ENCODE measurements at regions not wholly inside any gene's neighbourhood (a gene's known extent, or its start where the extent isn't known, plus 50 kb on each side); places are given as distances from the start of the nearest gene placed in this dataset.
"Not testable (repeated sequence)": the region's sequence is repeated elsewhere in the genome, so short reads cannot be mapped to it uniquely, and the experiment has no call there.

GRCh38 chr5:82747986-82748385 is 329.2 kb downstream of the TMEM167A start:
- DNase-seq = no peak

DNA sequence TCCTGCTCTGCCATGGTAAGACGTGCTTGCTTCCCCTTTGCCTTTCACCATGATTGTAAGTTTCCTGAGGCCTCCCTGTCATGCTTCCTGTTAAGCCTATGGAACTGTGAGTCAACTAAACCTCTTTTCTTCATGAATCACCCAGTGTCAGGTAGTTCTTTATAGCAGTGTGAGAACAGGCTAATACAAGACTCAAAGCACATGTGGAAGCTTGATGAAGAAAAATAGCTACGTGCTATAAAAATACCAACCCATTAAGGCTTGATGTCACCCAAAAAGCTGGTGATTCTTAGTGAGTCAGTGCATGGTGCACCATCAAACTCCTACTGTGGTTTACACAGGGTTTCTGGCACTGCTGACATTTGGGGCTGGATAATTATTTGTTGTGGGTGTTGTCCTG is 332.2 kb downstream of the TMEM167A start:
- DNase-seq = no peak

- no peak for DNase-seq
Observed at GRCh38 chr5:82738681-82739269, 338.4 kb downstream of the TMEM167A start.

DNA sequence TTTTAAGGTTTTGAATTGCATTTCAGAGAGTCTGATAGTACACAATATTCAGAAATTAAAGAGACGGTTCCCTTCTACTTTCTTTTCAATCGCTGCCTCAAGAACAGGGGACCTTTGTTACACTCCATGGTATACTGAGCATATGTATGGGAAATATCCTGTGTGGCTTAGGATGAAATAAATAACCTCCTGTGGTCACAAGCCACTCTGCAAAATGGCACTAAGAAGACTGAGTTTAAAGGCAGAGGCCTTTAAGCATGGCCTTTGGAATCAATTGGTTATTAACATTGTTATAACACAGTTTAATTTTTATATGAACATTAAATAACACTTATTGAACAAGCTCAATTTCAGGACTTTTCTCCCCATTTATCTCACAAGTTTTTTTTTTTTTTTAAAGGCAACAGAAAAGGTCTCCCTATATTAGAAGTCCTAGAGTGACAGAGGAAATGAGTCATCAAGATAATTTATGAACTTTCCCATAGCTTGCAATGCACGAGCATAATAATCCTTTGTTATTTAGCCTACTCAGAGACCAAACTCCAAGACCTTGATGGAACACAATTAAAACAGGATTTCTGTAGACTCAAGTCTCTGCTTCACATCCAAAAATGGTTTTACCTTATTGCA is 341.9 kb downstream of the TMEM167A start:
- DNase-seq = peak; percentile 39

DNA sequence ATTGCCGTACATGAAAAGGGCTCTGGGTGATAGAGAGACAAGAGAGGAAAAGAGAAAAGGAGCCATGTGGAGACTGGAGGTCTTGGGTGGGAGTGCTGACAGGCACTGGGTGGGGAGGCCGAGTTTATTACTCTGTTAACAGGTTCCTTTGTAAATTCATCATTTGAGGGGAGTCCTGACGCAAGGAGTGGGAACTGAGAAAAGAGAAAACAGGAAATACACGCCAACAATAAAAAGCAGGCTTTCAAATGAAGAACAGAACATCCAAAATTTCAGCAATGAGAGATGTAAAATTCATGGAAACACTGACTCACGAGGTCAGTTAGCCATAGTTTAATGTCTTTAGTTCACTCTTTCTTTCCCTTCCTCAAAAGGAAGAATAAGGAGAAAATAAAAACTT is 342.8 kb downstream of the TMEM167A start:
- no peak for DNase-seq

DNA sequence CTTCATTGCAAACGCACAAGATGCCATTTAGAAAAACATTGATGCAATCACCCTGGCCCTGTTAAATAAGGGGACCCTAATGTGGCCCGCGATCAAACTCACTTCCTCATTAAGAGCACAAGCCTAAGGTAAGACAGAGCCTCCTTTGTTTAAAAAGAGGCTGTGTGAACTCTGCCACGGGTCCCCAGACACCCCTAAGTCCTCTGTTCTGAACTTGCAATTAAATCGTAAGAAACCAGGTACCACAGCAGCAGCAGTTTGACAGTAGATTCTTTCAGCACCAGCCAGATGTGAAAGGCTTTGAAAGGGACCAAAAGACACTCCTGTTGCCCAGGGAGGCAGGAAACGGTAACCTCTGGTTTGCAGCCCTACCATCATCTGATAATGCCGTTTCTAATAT is 346.3 kb downstream of the TMEM167A start:
- DNase-seq = no peak

DNA sequence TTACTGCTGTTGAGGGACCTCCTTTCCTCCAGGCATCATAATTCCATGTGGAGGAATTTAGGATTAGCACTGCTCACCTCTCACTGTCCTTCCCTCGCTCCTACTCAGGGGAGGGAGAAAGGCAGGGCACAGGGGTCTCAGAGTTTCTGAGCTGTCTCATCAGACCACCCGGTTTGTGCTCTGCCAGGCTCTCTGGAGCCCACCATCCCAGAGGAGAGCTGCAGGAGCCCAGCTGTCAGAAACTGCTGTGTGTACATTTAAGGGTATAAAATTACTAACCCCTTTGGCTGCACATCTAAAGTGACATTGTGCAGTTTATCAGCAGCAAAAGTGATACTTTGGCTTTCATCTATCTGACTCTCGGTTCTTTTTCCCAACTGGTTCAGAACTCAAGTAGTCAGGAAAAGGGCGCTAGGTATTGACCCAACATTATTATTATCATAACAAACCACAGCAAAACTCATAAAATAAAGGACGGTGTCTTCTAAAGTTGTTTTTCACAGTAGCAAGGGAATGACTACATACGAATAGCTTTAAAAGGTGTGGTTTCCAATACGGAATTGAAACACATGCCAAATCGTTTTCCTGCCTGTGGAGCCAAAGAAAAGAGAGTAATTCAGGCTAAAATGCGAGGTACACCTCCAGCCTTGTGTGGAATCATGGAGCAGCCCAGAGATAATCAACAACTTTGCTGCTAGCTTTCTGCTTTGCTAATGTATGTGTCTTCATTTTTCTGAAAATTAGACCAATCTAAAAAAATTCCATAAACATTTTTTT is 348.1 kb downstream of the TMEM167A start:
- no peak for DNase-seq

DNA sequence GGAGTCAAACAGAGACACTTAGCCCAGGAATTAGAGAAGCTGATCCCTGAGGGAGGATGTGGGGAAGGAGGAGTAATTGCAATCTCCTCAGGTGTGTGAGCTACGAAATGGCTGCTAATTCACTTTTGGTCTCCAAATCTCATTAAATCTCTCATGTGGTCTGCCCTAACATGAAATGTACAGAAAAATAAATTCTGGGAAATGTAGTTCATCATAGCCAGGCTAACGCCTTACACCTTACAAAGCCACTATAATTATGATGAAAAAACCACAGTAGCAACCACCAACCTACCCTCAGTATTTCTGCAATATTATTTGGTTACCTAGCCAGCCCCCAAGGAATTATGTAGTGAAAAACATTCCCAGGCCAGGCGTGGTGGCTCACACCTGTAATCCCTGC is 354.0 kb downstream of the TMEM167A start:
- no peak for DNase-seq

DNA sequence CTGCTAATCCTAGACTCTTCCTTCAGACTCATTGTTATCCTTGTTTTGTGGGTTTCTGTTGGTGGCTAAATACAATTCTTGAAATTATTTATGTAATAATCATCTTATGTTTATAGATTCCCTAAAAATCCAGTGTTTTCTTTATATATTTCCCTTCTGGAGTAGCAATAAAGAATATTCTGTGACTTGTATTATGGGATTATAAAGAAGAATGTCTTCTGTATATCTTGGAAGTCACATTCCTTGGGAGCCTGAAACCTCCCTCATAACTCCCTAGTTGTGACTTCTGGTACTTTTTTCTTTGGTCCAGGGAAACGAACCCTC is 356.1 kb downstream of the TMEM167A start:
- peak; percentile 36 for DNase-seq

DNA sequence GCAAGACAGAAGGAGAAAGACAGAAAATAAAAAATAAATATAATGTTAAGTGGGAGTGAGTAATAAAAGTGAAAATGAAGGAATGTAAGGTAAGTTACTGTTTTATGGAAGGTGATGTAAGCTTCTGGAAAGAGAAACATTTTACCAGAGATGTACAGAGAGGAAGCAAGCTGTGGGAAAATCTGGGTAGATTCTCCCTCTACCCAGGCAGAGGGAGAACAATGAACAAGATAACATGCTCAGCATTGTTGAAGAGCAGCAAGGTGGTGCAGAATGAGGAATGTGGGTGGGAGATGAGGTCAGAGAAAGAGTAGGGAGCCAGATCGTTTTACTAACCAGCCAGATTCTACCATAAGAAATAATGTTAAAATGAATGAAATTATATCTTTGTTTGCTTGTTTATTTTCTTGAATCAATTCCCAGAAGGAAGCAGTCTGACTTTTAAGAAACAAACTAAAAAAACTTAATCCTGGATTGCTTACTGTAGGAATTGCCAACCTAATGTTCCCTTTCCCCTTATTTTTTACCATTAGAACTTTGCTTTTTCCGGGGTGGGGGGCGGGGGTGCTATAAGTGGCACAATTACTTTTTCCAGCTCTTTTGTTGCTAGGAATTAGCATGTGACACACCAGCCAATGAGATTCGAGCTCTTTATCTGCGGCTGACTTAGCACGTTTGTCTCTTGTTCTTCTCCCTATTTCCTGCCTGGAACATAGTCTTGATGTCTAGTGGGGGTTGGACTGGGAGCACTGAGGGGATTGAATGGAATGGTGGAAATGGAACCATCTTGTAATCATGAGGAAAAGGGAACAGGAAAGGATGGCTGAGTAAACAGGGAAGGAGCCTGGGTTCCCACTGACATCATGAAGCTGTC is 356.7 kb downstream of the TMEM167A start:
- peak; percentile 80 for DNase-seq

DNA sequence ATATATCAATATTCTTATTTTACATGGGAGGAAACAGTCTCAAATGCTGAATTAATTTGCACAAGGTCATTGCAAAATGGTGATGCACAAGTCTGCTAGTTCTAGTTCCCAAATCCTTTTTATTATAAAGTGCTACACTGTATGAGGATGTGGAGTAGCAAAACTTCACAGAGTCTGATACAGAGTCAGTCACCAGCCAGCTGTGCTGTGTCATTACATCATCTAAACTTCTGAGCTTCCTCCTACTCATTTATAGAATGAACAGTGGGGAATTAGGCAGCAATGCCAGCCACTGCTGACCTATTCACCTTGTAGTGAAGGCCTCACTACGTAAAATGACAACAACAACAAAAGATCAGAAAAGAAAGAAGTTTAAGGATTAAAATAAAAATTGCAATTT is 357.8 kb downstream of the TMEM167A start:
- peak; percentile 64 for DNase-seq

DNA sequence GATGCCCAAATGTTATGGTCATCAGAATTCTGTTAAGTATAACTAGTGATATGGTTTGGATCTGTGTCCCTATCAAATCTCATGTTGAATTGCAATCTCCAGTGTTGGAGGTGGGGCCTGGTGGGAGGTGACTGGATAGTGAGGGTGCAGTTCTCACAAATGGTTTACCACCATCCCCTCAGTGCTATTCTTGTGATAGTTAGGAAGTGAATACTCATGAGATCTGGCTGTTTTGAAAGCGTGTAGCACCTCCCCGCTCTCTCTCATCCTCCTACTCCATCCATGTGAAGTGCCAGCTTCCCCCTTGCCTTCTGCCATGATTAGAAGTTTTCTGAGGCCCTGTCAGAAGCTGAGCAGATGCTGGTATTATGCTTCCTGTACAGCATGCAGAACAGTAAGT is 359.5 kb downstream of the TMEM167A start:
- DNase-seq = no peak

GRCh38 chr5:82714732-82715131 is 362.5 kb downstream of the TMEM167A start:
- not testable (repeated sequence) for DNase-seq

- no peak for DNase-seq
Observed at GRCh38 chr5:82713811-82714210, 363.4 kb downstream of the TMEM167A start.

DNA sequence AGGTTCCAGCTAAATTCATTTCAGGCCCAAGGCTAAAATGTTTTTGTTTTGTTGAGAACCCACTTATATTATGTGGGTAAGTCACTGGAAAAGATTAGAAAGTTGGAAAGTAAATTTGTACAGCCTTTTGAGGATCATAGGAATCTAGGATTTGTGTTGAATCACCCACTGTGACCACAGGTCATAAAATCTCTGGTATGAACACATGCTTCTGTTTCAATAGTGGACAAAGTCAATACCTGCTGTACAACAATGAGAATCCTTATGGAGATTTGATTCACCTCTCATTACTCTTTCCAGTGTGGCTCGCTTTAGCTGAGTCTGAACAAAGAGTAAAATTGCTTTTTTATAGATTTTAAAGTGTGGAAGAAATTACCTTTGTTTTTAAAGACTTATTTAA is 369.5 kb downstream of the TMEM167A start:
- DNase-seq = peak; percentile 87

DNA sequence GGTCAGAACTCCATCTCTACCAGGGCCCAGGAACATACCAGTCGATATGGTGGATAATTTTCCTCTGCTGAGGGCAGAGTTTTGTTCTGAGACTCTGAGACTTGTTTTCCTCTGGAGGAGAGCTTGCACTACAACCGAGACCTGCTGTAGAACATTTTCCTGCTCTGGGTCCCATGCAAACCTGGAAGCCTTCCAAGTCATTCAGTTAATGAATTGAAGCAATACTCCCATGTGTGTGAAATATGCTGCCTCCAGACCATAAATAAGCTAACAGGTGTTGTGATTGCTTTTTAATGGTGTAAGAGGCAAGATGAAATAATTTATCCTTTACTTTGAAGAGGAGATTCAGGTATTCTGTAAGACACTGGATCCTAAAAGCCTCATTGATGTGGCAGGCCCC is 372.8 kb downstream of the TMEM167A start:
- no peak for DNase-seq

DNA sequence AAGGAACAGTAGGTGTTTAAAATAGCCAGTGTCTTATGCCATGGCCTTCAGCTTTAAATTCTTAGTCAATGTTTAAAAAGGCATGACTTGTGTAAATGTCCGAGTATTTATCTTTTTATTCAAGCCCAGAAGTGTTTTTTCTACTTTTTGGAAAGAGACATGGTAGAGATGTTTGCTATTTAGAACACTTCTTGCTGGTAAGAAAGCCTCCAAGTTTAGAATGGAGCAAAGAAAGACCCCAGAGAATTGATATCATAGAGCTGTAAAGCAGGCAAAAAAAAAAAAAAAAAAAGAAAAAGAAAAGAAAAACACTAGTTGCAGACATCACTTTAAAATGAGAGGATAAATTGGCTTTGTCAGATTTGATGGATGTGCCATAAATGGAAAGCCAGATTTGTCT is 375.1 kb downstream of the TMEM167A start:
- DNase-seq = no peak

- no peak for DNase-seq
Observed at GRCh38 chr5:82699737-82700136, 377.5 kb downstream of the TMEM167A start.

GRCh38 chr5:82698026-82698425 is 379.2 kb downstream of the TMEM167A start:
- DNase-seq = no peak

GRCh38 chr5:82694711-82695285 is 382.4 kb downstream of the TMEM167A start:
- DNase-seq = peak; percentile 2

DNA sequence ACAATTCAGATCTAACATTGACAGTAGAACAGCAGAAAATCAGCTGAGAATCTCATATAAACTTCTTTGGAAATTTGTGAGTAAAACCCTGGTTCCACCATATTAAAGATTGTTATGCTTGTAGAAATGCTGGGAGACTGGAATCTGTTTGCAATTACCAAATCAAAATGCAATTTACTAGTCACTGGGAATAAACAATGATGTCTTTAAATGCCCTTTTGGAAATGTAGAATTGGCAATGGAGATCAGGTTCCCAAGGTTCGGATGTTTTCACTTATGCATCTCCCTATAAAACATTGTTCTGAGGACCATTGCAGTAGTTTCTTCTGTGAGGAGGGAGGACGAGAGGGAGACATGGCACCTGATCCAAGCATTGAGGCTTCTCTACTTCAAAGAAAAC is 384.4 kb downstream of the TMEM167A start:
- DNase-seq = no peak

DNA sequence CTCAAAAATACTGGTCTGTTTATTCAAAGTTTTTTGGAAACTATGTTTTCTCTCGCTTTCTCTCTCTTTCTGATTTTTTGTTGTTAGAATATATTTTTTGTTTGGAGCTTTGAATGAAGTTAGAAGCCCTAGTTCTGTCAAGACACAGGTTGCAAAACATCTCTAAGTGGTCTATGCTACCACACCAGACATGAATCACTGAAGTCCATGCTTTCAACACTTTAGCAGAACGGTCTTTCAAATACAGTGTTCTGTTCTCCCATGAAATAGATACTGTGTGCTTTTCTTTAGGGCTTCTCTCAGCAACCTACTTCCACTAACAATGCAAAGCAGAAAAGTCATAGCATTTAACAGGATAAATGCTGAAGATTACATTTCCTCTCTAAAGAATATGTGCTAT is 392.5 kb downstream of the TMEM167A start:
- no peak for DNase-seq

GRCh38 chr5:82684165-82684564 is 393.0 kb downstream of the TMEM167A start:
- no peak for DNase-seq

All from kidney glomerular epithelial cell (primary cell).